GM19438 (cell line): ENCODE measurements at regions not wholly inside any gene's neighbourhood (a gene's known extent, or its start where the extent isn't known, plus 50 kb on each side); places are given as distances from the start of the nearest gene placed in this dataset.

Source experiments
- ATAC-seq: cut with Tn5 transposase; IDR thresholded peaks from one replicate; pipeline ENCODE4 v1.9.1; 2021; ENCODE audit warnings: low read depth; ENCODE audit not compliant: unreplicated experiment

DNA sequence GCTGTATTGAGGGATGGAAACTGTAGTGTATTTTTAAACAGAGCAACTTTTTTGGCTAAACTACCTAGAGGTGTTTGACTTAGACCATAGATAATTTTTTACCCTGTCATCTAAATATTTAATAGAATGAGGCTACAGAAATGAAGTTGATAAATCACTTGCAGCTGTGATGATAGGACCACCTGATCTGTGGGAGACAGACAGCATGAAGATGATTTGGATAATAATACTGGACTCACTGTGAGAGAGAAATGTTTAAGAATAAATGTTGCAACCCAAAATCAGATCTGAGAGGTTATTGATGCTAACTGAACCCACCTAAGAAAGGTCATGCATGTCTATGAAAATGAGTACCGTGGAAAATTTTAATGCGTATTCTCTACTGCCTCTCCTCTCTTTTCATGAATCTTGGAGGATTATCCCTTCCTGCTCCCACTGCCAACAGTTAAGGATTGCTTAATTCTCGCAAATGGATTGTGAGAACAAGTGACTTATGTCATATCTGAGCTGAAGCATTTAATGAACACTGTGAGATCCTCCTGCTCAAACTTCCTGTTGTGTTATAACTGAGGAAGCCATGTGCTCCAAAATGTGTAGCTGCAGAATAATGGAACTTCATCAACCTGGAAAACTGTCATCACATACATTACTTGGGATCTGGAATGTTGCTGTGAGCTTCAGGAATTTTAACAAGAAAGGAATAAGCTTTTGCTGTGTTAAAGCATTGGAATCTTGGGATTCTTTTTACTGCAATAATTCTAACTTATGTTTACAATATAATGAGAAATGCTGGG, 617.9 kb upstream of the CDH18 start:
- ATAC-seq: no peak

DNA sequence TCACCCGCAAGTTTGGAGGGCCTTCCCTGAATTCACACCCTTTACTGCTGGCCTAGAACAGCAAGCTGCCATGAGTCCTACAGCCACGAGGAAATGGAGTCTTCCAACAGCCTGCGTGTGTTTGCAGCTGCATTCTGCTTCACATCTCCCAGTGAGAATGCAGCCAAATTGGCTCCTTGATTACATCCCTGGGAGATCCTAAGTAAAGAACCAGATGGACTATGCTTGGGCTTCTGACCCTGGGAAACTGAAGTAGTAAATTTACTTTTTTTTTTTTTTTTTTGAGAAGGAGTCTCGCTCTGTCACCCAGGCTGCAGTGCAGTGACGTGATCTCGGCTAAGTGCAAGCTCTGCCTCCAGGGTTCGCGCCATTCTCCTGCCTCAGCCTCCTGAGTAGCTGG, 617.0 kb upstream of the CDH18 start:
- ATAC-seq: no peak

DNA sequence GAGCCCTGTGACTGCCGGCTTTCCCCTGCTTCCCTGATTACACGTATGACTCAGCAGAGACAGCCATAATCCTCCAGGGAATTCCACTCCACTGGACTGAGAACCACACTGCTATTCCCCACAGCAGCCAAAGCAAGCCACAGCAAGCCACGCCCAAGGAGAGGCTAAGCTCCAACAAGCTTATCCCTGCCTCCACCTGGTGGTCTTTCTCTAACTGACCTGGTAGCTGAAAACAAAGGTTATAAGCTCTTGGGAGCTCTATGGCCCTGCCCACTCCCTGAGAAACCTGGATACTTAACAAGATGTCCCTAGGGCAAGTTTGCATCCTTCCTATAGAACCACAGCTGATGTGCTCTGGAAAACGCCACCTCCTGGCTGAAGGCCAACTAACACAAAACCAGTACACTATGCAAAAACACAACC, 613.7 kb upstream of the CDH18 start:
- ATAC-seq: no peak

DNA sequence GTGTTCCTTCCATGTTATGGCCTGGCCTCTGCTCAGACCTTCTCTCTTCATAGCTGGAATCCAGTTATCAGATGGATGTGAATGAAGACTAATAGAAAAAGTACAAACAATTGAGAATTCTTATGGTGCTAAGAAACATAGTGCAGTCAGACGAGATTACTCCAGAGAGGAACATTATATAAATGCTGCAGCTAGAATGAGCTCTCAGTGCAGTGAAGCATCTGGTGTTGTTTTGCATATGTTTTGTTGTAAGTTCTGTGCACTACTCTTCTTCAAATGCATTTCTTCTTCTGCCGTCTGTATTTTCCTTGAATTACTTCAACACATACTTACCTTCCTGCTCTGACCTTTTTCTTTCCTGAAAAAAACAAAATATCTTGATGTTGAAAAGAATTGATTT, 602.4 kb upstream of the CDH18 start:
- ATAC-seq: no peak

DNA sequence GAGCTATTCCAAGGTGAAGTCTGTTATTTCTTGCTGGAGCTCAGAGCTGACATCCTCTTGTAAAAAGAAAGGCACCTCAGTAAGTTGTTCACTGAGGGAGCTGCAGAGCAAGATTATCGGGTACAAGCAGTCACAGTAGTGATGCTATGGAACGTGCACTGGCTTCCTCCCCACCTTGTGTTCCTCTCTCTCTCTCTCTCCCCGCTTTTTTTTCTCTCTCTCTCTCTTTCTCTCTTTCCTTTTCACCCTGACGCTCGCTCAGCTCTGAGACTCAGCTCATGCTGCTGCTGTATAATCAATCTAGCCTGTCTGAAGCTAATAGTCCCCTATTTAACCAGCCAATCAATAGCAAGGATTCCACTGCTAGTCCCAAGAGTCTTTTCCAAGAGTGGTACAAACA, 587.6 kb upstream of the CDH18 start:
- ATAC-seq: no peak

DNA sequence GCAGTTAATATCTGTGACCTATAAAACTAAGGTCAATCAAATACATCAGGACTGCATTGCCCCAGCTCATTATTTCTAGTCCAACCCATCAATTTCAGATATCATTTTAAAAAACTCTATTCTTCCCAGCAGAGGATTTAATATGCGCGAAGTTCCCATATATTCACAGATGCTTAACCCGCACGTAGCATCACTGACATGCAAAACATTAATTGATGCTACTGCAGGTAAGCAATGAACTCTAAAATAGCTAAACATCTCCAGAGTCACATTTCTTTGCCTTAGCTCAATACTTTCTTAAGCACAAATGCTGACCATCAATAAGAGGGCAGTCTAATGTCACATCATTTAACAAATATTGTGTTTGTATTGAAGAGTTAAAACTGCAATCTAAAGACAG, 586.6 kb upstream of the CDH18 start:
- ATAC-seq: no peak

DNA sequence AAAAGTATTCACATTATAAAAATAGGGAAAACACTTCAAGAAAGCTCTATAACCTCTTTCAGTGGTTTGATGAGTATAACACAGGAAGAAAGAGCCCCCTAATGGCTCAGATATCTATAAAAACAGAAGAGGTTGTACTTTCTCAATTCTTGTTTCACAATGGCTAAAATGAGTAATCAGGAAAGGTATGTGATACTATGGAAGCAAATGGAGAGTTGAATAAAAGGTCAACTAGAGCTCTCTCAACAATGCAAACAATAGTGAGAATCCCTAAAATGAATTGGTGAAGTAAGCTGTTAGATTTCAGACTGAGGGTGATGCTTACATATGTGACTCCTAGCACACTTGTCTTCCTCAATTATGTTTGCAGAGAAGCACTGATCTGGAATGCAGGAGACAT, 584.6 kb upstream of the CDH18 start:
- ATAC-seq: no peak

DNA sequence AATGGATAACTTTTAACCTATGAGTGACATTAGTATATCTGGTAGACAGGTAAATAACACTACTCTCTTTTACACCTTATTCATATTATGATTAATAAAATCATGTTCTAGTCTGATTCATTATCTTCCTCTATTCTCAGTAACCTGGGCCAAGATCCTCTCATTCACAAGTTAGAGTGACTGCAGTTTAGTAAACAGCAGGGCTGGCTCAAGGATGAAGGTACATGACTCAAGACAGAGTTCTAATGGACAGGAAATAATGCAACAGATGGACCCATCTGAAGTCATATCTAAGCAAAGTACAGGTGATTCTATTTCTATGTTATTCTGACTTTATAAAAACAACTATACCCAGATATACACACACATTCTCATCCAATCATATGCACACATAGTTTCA, 582.5 kb upstream of the CDH18 start:
- ATAC-seq: no peak

DNA sequence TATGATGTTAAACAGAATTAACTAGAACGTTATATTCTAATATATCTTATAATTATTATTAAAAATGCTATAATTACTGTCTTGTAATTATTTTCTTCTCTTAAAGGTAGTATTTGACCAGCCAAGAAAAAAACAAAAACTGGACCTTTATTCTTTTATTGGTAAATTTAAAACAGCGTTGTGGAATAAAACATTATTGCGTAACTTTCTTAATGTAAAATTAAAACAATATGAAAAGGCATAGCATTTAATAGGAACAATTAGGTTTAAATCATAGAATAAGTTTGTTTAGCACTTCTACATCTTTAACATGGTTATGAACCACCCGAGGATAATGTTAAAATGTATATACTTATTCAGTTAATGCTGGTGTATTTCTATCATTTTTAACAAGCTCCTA, 574.5 kb upstream of the CDH18 start:
- no peak for ATAC-seq

DNA sequence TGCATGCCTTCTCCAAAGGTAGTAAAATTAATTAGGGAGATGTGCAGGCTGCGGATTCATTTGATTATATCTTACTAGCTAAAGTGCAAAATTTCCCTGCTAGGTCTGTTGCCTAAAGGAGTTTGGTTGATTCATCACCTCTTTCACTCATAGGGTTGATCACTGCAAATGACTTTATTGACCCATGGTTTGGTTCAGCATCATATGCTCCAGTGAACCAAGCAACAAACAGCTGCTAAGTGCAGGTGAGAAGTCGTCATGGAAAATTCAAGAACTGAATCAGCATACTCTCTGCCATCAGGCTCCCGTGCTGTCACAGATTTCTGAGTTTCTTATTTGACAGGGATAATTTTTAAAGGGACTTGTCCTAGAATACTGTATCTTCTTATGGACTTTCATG, 571.8 kb upstream of the CDH18 start:
- no peak for ATAC-seq

DNA sequence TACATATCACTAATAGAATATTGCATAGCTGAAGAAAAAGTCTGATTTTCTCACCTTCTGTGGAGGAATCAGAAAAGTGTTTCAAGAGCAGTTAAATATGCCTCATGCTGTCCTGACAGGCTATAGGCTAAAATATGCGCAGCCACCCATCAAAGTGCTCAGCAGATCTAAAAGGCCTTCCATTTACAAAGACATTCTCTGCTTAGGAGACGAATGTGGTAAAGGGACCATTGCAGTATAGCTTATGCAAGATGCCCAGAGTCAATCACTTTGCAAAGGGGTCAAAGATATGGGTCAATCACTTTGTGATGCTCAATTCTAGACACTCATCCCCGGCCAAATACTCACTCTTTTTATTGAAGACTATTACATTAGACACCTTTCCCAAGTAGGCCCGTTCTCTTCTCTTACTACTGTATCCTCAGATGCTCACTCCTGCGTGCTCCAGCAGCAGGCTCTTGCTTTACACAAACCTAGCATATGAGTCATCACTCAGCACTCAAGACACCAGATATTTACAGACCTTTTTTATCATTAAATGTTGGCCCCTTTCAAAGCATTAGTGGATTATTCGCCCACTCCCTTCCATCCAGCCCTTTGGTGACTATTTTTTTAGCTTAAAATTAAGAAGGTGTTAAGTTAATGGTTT, 568.2 kb upstream of the CDH18 start:
- ATAC-seq: no peak

DNA sequence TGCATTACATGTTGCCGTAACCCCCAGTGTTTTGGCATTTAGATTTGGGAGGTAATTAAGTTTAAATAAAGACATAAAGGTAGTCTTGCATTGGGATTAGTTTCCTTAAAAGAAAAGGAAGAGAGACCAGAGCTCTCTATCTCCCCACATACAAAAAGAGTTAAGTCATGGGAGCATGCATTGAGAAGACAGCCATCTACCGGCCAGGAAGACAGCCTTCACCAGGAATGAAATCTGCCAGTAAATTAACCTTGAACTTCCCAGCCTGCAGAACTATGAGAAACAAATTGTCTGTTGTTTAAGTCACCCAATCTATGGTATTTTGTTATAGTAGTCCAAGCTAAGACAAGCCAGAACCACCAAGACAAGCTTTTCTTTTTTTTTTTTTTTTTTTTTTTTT, 567.0 kb upstream of the CDH18 start:
- ATAC-seq: no peak

DNA sequence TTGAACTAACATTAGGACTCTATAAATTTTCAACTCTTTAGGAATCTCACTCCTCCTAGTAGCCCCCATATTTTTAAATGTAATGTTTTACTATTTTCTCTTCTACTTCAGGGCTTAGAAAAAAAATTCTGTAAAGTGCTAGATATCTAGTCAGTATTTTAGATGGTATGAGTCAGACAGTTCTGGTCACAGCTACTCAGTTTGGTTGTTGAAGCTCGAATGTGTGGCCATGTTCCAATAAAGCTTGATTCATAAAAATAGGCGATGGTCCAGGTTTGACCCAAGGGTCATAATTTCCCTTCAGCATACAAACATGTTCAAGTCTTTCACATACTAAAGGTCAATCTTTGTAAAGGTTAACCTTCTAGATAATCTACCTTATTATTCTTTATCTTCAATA, 566.0 kb upstream of the CDH18 start:
- no peak for ATAC-seq

DNA sequence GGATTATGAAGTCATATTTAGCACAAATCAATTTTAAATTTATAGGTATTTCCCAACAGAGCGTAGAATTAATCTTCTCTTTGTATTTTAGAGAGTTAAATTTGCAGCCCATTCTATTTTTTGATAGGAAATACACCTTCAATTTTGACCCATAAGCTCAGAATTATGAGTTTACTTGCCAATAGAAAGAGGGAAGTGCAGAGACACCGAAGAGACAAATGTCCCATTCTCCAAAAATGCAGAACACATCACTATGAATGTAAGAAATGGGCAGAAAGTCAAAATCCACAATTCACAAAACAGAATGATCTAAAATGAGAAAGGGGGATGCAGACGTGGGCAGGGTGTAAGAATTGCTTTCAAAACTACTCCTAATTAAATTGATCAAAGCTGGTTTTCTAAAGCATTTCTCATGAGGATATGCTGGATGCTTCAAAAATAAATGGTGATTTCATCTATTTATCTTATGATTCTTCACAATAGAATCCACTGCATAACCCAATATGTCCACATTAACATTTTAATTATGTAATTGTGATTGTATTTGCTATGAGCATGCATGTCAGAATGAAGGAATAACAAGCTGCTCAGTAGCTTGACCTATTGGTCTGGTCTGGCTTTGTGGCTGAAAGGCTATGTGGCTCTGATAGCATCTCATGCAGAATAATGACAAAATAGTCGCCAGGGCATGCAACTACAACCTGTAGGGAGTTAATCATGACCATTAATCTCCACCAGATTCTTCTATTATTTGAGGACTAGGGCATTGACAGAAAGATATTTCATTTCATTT, 550.1 kb upstream of the CDH18 start:
- no peak for ATAC-seq

DNA sequence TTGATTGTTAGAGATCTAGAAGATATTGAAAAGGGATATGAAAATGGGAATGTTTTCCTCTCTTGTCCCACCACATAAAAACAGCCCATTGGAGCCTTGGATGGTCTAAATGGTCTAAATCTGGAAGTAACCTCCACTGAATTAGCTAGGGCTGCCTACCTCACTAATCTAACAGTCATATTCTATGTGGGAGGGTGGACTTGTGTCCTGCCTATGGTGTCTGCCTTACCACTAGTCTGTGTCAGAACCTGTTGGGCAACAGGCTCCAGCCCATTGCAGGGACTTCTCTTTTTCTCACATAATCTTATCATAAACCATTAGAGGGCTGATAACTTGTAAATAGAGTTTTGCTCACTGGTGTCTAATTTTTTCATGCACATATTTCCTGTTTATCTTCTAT, 548.8 kb upstream of the CDH18 start:
- no peak for ATAC-seq

DNA sequence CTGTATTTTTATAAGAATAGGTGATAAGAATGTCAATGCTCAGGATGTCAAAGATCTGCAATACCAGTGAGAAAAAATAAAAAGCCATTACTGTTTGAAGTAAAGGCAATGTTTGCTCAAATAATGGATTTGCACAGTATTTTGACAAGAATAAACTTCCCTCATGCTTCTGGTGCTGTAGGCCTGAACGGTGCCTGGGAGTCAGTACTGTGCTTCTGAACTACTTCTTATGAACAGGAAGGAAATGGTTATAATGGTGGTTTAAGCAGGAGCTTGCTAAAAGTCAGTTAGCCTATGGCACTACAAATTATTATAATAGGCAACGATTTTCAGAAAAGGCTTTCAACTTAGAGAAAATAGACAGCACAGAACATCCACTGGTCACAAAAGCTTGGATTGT, 548.3 kb upstream of the CDH18 start:
- ATAC-seq: no peak

DNA sequence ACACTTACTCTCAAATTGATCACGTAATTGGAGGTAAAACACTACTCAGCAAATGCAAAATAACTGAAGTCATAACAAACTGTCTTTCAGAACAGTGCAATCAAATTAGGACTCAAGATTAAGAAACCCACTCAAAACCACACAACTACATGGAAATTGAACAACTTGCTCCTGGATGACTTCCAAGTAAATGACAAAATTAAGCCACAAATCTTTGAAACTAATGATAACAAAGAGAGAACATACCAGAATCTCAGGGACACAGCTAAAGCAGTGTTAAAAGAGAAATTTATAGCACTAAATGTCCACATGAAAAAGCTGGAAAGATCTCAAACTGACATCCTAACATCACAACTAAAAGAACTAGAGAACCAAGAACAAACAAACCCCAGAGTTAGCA, 540.5 kb upstream of the CDH18 start:
- no peak for ATAC-seq

DNA sequence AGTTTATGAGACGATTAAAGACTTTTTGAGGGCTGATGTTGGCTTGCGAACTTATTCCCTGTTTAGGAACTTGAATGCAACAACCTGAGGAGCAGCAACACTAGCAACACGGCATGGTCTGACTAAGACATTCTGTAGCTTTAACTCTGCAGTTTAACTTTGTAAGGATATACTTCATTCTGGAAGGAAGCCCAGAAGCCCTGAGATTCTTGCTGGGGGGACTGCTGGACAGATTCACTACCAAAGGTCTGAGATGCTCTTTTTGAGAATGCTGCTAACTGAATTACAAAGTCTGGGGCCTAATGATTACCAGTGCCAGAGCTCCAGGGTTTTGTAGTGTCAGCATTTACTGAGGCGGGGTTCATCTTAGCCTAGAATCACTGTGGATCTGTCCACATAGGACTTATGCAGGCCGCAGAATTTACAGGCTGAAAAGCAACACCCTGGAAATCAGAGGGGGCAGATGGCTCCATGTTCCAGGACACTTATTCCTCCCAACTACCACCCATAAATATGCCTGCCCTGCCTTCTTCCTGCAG, 537.1 kb upstream of the CDH18 start:
- ATAC-seq: no peak

DNA sequence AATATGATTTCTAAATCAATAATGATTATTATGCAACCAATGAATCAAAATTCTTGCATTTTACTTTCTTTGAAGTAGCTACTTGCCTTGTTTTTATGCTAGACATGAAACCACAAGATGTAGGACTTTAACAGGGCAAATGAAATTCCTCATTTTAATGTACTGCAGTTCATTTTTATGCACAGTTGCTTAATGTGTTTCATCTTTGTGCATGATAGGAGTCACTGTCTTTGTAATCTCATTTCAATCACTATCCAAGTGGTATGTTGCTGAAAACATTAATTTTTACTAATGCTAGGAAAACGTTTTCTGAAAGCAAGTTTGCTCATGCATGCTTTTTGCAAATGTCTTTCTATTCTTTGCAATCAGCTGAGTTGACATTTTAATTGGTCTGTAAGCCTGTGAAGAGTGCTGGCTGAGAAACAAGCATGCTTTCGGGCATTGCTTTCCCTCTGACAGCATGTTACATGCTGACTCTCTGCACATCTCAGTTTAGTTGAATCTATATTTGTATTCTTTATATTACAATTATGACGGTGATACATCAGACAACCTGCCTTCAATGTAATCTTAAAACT, 535.0 kb upstream of the CDH18 start:
- no peak for ATAC-seq

DNA sequence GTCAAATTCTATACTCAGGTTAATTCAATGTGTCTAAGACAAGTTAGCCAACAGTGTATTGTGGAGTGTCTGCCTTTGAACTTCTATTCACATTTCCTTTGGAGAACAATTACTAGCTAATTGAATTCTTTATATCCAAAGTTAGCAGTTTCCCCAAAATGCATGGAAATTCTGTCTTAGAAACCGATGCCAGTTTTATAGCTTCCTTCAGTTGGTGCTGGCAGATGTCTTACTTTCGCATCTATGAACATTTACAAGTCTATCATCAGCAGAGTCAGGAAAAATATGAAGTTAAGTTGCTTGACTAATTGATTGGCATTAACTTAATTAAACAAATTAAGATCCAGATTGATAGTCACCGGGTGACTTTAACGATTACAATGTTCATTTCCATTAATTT, 527.6 kb upstream of the CDH18 start:
- ATAC-seq: no peak

DNA sequence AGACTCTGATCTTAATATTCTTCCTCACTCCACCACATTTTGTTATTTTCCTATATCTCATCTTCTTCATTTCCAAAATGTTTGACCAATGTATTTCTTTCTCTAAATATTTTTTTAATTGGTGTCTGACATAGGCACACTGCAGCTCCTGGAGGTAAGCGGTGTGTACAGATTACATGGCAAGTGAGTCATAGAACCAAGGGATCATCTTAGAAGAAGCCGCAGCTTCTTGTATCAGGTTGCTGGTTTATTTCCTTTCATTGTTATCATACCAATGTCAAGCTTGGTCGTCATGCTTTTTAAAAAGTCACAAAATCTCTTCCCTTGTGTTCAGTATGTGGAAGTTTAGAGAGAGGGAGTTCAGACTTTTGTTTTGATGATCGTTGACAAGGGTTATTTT, 526.1 kb upstream of the CDH18 start:
- no peak for ATAC-seq
